Smooth muscle cell of the brain vasculature (primary cell): ENCODE measurements at regions not wholly inside any gene's neighbourhood (a gene's known extent, or its start where the extent isn't known, plus 50 kb on each side); places are given as distances from the start of the nearest gene placed in this dataset.

Experiments used
- DNase-seq: peaks from one replicate; pipeline ENCODE4 v3.0.0-alpha.2; 2012; ENCODE audit warnings: low read depth, low spot score

GRCh38 chr13:85665286-85665685 lies 133.9 kb downstream of the SLITRK6 start:
- no peak for DNase-seq

GRCh38 chr13:85663856-85664255 lies 135.4 kb downstream of the SLITRK6 start:
- DNase-seq: no peak

- DNase-seq: no peak
Observed at GRCh38 chr13:85662186-85662585, 137.0 kb downstream of the SLITRK6 start.

GRCh38 chr13:85661675-85662074 lies 137.5 kb downstream of the SLITRK6 start:
- no peak for DNase-seq

GRCh38 chr13:85659493-85659892 lies 139.7 kb downstream of the SLITRK6 start:
- DNase-seq: no peak

- DNase-seq: no peak
Observed at GRCh38 chr13:85657942-85658341, 141.3 kb downstream of the SLITRK6 start.

GRCh38 chr13:85655040-85655439 lies 144.2 kb downstream of the SLITRK6 start:
- DNase-seq: no peak

- no peak for DNase-seq
Observed at GRCh38 chr13:85654227-85654626, 145.0 kb downstream of the SLITRK6 start.

GRCh38 chr13:85653681-85654080 lies 145.5 kb downstream of the SLITRK6 start:
- no peak for DNase-seq

- no peak for DNase-seq
Observed at GRCh38 chr13:85652491-85652890, 146.7 kb downstream of the SLITRK6 start.

GRCh38 chr13:85651440-85651839 lies 147.8 kb downstream of the SLITRK6 start:
- no peak for DNase-seq

- no peak for DNase-seq
Observed at GRCh38 chr13:85650613-85651012, 148.6 kb downstream of the SLITRK6 start.

- no peak for DNase-seq
Observed at GRCh38 chr13:85640727-85641126, 158.5 kb downstream of the SLITRK6 start.

- DNase-seq: no peak
Observed at GRCh38 chr13:85638815-85639393, 160.3 kb downstream of the SLITRK6 start.

- no peak for DNase-seq
Observed at GRCh38 chr13:85638265-85638664, 161.0 kb downstream of the SLITRK6 start.

- DNase-seq: no peak
Observed at GRCh38 chr13:85632526-85633195, 166.6 kb downstream of the SLITRK6 start.

- DNase-seq: no peak
Observed at GRCh38 chr13:85631801-85632200, 167.4 kb downstream of the SLITRK6 start.

GRCh38 chr13:85626603-85627002 lies 172.6 kb downstream of the SLITRK6 start:
- DNase-seq: no peak

- DNase-seq: no peak
Observed at GRCh38 chr13:85619321-85619720, 179.9 kb downstream of the SLITRK6 start.

GRCh38 chr13:85618521-85618920 lies 180.7 kb downstream of the SLITRK6 start:
- DNase-seq: no peak

- DNase-seq: no peak
Observed at GRCh38 chr13:85616275-85616674, 182.9 kb downstream of the SLITRK6 start.

- no peak for DNase-seq
Observed at GRCh38 chr13:85615031-85615430, 184.2 kb downstream of the SLITRK6 start.

GRCh38 chr13:85610024-85610423 lies 189.2 kb downstream of the SLITRK6 start:
- DNase-seq: no peak
